GM21360 (cell line): ENCODE measurements at regions not wholly inside any gene's neighbourhood (a gene's known extent, or its start where the extent isn't known, plus 50 kb on each side); places are given as distances from the start of the nearest gene placed in this dataset.
"Not testable (repeated sequence)": the region's sequence is repeated elsewhere in the genome, so short reads cannot be mapped to it uniquely, and the experiment has no call there.

ENCODE experiments used
- ATAC-seq: cut with Tn5 transposase; IDR thresholded peaks from one replicate; pipeline ENCODE4 v1.9.1; 2021; ENCODE audit warnings: mild to moderate bottlenecking, moderate library complexity; ENCODE audit not compliant: unreplicated experiment

DNA sequence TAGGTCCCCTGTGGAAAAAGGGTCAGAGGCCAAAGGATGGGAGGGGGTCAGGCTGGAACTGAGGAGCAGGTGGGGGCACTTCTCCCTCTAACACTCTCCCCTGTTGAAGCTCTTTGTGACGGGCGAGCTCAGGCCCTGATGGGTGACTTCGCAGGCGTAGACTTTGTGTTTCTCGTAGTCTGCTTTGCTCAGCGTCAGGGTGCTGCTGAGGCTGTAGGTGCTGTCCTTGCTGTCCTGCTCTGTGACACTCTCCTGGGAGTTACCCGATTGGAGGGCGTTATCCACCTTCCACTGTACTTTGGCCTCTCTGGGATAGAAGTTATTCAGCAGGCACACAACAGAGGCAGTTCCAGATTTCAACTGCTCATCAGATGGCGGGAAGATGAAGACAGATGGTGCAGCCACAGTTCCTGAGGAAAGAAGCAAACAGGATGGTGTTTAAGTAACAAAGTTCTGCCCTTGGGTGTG, 165.8 kb downstream of the RPIA start:
- no peak for ATAC-seq

DNA sequence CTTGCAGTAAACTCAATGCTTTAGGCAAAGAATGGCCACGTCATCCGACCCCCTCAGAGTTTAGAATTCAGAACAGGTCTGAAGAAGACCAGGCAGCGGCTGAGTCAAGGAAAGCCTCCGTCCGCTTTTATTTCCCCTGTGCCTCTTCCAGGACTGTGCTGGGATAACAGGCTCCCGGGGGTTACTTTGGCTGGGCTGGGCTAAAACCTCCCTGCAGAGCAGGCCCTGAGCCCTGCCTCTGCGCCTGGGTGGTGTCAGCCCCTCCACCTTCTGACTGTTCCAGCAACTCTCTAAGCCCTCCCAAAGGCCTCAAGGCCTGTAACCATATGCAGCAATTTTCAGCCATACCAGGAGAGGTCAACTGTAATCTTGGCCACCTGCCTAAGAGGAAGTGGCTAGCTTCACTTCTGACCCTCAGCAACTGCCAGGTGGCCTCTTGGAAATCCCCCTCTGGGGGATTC, 166.5 kb downstream of the RPIA start:
- ATAC-seq, result peak; percentile 34

- ATAC-seq, result no peak
Observed at GRCh38 chr2:88859461-88859860, 168.0 kb downstream of the RPIA start.

DNA sequence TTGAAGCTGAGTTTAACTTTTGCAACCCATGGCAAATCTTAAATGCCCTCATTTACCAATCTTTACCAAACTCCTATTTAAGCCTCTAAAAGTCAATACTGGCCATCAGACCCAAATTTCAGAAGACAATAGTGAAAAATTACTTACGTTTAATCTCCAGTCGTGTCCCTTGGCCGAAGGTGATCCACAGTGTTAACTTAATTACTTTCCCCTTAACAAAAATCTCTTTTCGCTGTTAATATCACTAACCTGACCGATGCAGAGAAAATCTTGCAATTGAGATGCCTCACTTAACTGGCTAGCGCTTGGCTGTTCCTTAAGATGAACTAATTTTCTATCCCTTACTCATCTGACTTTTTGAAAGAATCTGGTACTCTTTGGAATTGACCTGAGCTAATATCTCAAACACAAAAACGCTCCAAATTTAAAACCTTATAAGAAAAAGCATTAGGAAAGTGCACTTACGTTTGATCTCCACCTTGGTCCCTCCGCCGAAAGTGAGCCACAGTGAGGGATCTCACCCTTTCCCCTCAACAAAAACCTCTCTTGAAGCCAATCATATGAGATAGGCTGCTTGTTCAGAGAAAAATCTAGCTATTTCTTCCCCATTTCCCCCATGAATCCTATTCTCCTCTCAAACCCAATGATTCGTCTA, 169.1 kb downstream of the RPIA start:
- ATAC-seq, result no peak

DNA sequence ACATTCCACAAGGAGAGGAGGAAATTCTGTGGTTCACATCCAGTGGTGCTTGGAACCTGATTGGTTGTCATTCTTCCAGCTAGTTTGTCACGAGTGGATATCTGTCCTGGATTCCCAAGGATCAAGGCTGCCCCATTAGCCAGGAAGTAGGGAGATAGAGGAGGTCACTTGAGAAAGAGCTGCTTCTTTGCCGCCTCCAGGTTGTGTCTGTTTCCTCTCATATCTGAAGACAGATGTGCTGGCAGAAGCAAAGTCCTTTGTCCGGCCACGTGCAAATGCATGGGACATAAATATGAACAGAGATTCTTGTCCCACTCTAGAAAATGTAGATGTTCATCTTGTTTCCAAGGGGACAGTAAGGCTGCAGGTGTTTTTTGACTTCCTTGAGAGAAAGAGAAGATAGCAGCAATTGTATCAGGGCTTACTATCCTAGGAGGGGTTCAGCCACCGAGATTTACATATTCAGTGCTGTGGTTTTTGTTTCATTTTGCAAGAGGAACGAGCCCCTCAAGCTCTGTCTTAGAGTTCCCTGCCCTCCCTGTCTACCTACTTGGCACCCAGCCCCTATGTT, 174.4 kb downstream of the RPIA start:
- peak; percentile 50 for ATAC-seq

DNA sequence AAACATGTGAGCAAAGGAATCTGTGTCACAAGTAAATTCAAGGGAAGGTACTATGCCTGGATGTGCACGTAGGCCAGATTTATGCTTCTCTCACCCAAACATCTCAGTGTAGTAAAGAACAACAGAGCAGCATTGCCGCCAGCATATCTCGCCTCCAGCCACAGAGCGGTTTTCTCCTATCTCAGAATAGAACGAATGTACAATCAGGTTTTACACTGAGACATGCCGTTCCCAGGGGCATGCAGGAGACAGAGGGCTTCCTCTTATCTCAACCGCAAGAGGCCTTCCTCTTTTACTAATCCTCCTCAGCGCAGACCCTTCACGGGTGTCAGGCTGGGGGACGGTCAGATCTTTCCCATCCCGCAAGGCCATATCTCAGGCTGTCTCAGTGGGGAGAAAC, 175.3 kb downstream of the RPIA start:
- ATAC-seq, result no peak

DNA sequence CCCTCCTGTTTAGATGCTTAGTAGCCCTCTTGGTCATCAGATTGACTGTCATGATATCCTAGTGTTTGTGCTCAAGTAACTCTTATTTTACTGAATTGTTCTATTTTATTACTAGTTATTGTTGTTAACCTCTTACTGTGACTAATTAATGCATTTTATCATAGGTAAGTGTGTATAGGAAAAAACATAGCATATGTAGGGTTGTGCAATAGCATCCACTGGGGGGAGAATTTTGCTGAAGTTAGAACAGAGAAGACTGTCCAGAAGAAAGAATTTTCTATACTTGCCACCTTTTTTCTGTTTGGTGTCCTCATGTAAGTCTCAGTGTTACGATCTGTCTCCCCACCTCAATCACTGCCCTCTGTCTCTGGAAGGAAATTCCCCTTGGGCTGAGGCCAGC, 177.4 kb downstream of the RPIA start:
- no peak for ATAC-seq

- no peak for ATAC-seq
Observed at GRCh38 chr2:88870267-88870839, 178.9 kb downstream of the RPIA start.

GRCh38 chr2:88871336-88871735, 179.9 kb downstream of the RPIA start:
- ATAC-seq, result no peak

DNA sequence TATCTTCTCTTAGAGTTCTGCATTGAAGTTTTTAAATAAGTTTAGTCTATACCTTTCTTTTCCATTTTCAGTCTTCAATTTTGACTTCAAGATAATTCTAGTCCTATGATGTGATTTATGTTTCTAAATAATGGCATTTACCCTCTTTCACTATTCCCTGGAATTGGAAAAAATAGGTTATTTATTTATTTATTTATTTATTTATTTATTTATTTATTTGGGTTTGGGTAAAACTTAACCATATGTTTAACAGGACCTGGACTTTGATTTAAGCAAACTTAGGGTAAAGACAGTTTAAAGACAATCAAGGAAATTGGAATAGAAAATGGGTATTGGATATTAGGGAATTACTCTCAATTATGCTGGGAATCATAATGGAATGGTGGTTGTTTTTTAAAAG, 182.1 kb downstream of the RPIA start:
- no peak for ATAC-seq

DNA sequence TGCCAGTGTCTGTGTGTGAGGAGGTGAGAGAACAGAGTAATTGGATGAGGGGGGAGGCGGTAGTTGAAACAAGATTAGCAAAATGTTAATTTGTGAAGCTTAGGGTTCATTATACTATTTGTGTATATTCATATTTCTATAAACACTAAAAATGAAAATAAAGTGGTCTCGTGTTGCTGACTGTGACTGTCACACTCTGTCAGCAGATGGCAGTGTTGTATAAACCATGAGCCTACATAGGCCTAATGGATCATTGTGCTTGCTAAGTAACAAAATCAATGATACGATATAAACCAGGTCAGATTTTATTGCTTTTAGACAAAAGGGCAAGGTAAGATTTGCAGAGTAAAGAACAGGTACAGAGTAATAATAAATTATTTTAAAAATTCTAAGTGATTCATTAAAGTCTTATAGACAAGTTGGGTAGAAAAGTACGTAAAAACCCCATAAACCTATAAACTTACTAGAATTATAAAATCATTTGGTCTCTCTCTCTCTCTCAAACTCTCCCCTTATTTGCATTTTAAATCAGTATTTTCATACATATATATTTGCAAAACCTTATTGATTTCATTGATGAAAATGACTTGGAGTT, 182.7 kb downstream of the RPIA start:
- no peak for ATAC-seq

GRCh38 chr2:88875736-88876135, 184.3 kb downstream of the RPIA start:
- ATAC-seq, result no peak

- peak; percentile 45 for ATAC-seq
Observed at GRCh38 chr2:88880441-88880953, 189.0 kb downstream of the RPIA start.

GRCh38 chr2:88885275-88885674, 193.8 kb downstream of the RPIA start:
- peak; percentile 60 for ATAC-seq

DNA sequence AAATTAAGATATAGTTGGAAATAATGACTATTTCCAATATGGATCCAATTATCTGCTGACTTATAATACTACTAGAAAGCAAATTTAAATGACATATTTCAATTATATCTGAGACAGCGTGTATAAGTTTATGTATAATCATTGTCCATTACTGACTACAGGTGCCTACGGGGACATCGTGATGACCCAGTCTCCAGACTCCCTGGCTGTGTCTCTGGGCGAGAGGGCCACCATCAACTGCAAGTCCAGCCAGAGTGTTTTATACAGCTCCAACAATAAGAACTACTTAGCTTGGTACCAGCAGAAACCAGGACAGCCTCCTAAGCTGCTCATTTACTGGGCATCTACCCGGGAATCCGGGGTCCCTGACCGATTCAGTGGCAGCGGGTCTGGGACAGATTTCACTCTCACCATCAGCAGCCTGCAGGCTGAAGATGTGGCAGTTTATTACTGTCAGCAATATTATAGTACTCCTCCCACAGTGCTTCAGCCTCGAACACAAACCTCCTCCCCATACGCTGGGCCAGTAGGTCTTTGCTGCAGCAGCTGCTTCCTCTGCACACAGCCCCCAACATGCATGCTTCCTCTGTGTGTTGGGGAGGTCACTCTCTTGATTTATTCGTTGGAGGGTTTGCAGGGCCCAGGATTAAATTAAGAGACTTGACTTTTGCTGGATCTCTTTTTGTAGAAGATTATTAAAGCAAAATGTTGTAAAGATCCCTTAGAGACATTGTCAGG, 194.4 kb downstream of the RPIA start:
- ATAC-seq, result peak; percentile 62

DNA sequence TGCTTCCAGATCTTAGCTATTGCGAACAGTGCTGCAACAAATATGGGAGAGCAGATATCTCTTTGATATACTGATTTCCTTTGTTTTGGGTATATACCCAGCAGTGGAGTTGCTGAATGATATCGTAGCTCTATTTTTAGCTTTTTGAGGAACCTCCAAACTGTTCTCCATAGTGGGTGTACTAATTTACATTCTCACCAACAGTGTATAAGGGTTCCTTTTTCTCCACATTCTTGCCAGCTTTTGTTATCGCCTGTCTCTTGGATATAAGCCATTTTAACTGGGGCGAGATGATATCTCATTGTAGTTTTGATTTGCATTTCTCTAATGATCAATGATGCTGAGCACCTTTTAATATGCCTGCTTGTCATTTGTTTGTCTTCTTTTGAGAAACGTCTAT, 196.0 kb downstream of the RPIA start:
- not testable (repeated sequence) for ATAC-seq

GRCh38 chr2:88892207-88892606, 200.7 kb downstream of the RPIA start:
- ATAC-seq, result peak; percentile 68

- ATAC-seq, result no peak
Observed at GRCh38 chr2:88892788-88893187, 201.3 kb downstream of the RPIA start.

GRCh38 chr2:88896971-88897370, 205.5 kb downstream of the RPIA start:
- ATAC-seq, result no peak

DNA sequence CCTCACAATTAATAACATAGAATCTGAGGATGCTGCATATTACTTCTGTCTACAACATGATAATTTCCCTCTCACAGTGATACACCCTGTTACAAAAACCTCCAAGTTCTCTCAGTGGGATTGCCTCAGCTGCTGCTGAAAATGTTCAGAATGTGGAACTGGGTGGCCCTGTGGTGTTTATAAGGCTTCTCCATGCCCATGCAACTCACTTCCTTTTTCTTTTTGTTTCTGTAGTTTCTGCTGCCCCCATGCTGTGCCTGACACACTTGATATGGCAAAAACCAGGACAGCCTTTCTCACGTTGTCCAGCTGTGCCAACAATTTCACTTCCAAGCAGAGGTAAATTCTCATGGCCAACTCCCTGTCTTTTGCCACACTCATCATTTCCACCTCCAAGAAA, 206.2 kb downstream of the RPIA start:
- no peak for ATAC-seq

GRCh38 chr2:88903749-88904353, 212.4 kb downstream of the RPIA start:
- no peak for ATAC-seq
